Thyroid gland (tissue), 4 donors: ENCODE measurements at regions not wholly inside any gene's neighbourhood (a gene's known extent, or its start where the extent isn't known, plus 50 kb on each side); places are given as distances from the start of the nearest gene placed in this dataset.

Source experiments
- POLR2A ChIP-seq, 2 donors: fragments of 450-650 bp; IDR thresholded peaks; one replicate each; pipeline ENCODE4 v1.6.1; 2017; ENCODE audit warnings: antibody characterized with exemption in 2 of 2, mild to moderate bottlenecking in 2 of 2, moderate library complexity in 1 of 2
- TF ChIP-seq, protein P1 (sequence below), 6 experiments: fragments of 200-600 bp in 3 of 6; fragments of 450-650 bp in 3 of 6; sonication (generic) in 3 of 6; IDR thresholded peaks; one replicate each; pipeline ENCODE4 v1.5.1; 2016 to 2019; ENCODE audit warnings: antibody characterized with exemption in 6 of 6, mild to moderate bottlenecking in 2 of 6, inconsistent platforms in 1 of 6, moderate library complexity in 1 of 6

DNA sequence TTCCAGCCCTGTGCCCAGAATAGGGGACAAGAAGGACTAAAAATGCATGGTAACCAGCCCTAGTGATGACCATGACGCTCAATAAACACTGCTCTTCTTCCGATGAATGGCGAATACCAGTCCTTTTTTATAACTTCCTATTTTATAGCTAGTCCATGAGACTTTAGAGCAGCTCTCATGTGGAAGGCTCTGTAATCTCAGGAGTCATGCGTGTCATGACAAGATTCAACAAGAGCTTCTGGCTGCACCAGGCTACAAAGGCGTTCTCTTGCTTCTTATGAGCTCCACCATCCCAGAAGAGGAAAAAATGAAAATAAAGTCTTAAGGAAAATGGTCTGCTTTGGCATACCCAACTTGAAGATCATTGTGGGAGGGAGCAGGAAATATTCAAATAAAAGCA lies 141.0 kb downstream of the TMCO5A start:
- TF ChIP-seq, protein P1, sequence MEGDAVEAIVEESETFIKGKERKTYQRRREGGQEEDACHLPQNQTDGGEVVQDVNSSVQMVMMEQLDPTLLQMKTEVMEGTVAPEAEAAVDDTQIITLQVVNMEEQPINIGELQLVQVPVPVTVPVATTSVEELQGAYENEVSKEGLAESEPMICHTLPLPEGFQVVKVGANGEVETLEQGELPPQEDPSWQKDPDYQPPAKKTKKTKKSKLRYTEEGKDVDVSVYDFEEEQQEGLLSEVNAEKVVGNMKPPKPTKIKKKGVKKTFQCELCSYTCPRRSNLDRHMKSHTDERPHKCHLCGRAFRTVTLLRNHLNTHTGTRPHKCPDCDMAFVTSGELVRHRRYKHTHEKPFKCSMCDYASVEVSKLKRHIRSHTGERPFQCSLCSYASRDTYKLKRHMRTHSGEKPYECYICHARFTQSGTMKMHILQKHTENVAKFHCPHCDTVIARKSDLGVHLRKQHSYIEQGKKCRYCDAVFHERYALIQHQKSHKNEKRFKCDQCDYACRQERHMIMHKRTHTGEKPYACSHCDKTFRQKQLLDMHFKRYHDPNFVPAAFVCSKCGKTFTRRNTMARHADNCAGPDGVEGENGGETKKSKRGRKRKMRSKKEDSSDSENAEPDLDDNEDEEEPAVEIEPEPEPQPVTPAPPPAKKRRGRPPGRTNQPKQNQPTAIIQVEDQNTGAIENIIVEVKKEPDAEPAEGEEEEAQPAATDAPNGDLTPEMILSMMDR (IDR thresholded peaks at IDR 0.05), result no peak
- TF ChIP-seq POLR2A (IDR thresholded peaks at IDR 0.05), result no peak
